Heart left ventricle (tissue), 16 donors: ENCODE measurements at regions not wholly inside any gene's neighbourhood (a gene's known extent, or its start where the extent isn't known, plus 50 kb on each side); places are given as distances from the start of the nearest gene placed in this dataset.

Experiments used
- ATAC-seq, 4 donors: fragments of 200-7000 bp; cut with Tn5 transposase; one replicate each; pipeline ENCODE4 v1.9.1; 2020 to 2022; ENCODE audit warnings: moderate library complexity in 4 of 4, mild to moderate bottlenecking in 3 of 4, moderate number of reproducible peaks in 1 of 4
- DNase-seq, 5 donors: peaks; one replicate each; pipeline ENCODE4 v3.0.0-alpha.2; 2020
- H3K27ac ChIP-seq, 12 donors: fragments of 200-600 bp; sonication (generic) in 4 of 12; one replicate each; pipeline versions ENCODE4 v1.5.0 to v1.8.0; 2016 to 2022; ENCODE audit warnings: mild to moderate bottlenecking in 2 of 12
- H3K27me3 ChIP-seq, 9 donors: fragments of 200-600 bp; sonication (generic) in 2 of 9; one replicate each; pipeline versions ENCODE4 v1.5.1 to v1.8.0; 2016 to 2022; ENCODE audit warnings: mild to moderate bottlenecking in 3 of 9
- H3K36me3 ChIP-seq, 9 donors: fragments of 200-600 bp; sonication (generic) in 2 of 9; one replicate each; pipeline versions ENCODE4 v1.5.0 to v1.8.0; 2018 to 2022; ENCODE audit warnings: mild to moderate bottlenecking in 2 of 9
- H3K4me1 ChIP-seq, 12 donors: fragments of 200-600 bp; sonication (generic) in 4 of 12; one replicate each; pipeline versions ENCODE4 v1.5.0 to v1.8.0; 2016 to 2022; ENCODE audit warnings: mild to moderate bottlenecking in 3 of 12
- H3K4me3 ChIP-seq, 12 donors: fragments of 200-600 bp; sonication (generic) in 4 of 12; one replicate each; pipeline versions ENCODE4 v1.5.0 to v1.8.0; 2017 to 2022; ENCODE audit warnings: mild to moderate bottlenecking in 9 of 12, moderate library complexity in 4 of 12
- H3K9me3 ChIP-seq, 12 donors: fragments of 200-600 bp; sonication (generic) in 4 of 12; one replicate each; pipeline versions ENCODE4 v1.5.0 to v1.8.0; 2016 to 2022; ENCODE audit warnings: mild to moderate bottlenecking in 1 of 12
- POLR2A ChIP-seq, 2 donors: fragments of 450-650 bp; IDR thresholded peaks; one replicate each; pipeline ENCODE4 v1.6.1; 2017; ENCODE audit warnings: antibody characterized with exemption in 2 of 2, mild to moderate bottlenecking in 2 of 2, moderate library complexity in 2 of 2
- WGBS, 4 donors: extraction: QIAGEN DNeasy Blood & Tissue Kit in 2 of 4; methylation state at CpG; one replicate each; pipeline versions ENCODE4 v1.1.5 to v1.1.7; 2013 to 2018; 5-methylcytosine and 5-hydroxymethylcytosine counted together
- intact Hi-C, 10 donors: fragments of 100-400 bp; cut with DNase I; formaldehyde crosslinking; loops; one replicate each; pipeline versions ENCODE4 v1.11.1 to v1.14.2; 2022
- TF ChIP-seq, protein P1 (sequence below), 12 donors: fragments of 200-600 bp; sonication (generic) in 4 of 12; IDR thresholded peaks; one replicate each; pipeline versions ENCODE4 v1.5.0 to v1.8.0; 2018 to 2022; ENCODE audit warnings: antibody characterized with exemption in 12 of 12, mild to moderate bottlenecking in 5 of 12
- donor health status: ischemic (EF 13 %, LVEDD 7.1; RV severe dilation, severe dysfunction).
- donor health status: healthy with polysubstance abuse.
- donor health status: DM: no; HTN: yes; CAD: no.
- donor health status: DM: no; HTN: no; CAD: no.
- donor health status: ischemic (EF 25% LVEDD 6.9; RV normal size, moderate dysfunction).
- donor health status: ischemic (EF 25% LVEDD 5.7; RV mildly dilated, moderate dysfunction).
- donor health status: healthy.
- donor health status: DM: yes; HTN: yes; CAD: no.
- donor health status: ischemic (EF 35%, LVEDD 5.7; RV mildly dilated, moderate dysfunction).
- donor health status: nonischemic (EF 11% LVEDD 7.7; RV severe dilation, severe dysfunction).
- donor health status: DM: yes; HTN: yes; CAD: no.
- donor health status: PGD.
- donor health status: ischemic (EF 29% LVEDD 5.4; RV normal size, mild dysfunction).
- donor health status: nonischemic (EF 23%, LVEDD 6.1; RV moderate dilation, normal function).

DNA sequence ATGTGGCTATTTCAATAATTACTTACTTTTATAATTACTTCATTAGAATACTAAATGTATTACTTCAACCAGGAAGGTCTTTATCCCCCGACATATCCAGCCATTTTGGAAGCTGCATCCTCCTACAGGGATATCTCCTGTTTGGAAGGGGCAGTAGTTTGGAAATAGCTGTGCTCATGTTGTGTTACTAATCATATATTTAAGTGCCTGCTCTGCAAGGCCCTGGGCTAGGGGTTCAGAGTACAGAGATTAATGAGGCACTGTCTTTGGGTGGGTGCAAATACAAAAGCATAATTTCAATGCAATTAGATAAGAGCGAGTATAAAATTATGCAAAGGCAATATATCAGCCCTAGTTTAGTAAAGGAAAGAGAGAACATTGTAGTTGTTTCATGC is 146.3 kb upstream of the RARB start:
- intact Hi-C loops: no loop called here
- H3K36me3 ChIP-seq: no peaks in the 10 kb centered on the region
- H3K4me1 ChIP-seq: no peaks in the 10 kb centered on the region
- no peak for ATAC-seq
- no peak for DNase-seq
- no peak overlapping the region for H3K4me3 ChIP-seq
- H3K27me3 ChIP-seq: no peaks in the 10 kb centered on the region
- H3K9me3 ChIP-seq: no peaks in the 10 kb centered on the region
- WGBS, 4 donors: 94 to 100% (median 94%) methylated on average over 2 of the region's 2 CpGs
- H3K27ac ChIP-seq: no peak overlapping the region
- no peak for TF ChIP-seq POLR2A (IDR thresholded peaks at IDR 0.05)
- TF ChIP-seq, protein P1, sequence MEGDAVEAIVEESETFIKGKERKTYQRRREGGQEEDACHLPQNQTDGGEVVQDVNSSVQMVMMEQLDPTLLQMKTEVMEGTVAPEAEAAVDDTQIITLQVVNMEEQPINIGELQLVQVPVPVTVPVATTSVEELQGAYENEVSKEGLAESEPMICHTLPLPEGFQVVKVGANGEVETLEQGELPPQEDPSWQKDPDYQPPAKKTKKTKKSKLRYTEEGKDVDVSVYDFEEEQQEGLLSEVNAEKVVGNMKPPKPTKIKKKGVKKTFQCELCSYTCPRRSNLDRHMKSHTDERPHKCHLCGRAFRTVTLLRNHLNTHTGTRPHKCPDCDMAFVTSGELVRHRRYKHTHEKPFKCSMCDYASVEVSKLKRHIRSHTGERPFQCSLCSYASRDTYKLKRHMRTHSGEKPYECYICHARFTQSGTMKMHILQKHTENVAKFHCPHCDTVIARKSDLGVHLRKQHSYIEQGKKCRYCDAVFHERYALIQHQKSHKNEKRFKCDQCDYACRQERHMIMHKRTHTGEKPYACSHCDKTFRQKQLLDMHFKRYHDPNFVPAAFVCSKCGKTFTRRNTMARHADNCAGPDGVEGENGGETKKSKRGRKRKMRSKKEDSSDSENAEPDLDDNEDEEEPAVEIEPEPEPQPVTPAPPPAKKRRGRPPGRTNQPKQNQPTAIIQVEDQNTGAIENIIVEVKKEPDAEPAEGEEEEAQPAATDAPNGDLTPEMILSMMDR (IDR thresholded peaks at IDR 0.05): no peak

DNA sequence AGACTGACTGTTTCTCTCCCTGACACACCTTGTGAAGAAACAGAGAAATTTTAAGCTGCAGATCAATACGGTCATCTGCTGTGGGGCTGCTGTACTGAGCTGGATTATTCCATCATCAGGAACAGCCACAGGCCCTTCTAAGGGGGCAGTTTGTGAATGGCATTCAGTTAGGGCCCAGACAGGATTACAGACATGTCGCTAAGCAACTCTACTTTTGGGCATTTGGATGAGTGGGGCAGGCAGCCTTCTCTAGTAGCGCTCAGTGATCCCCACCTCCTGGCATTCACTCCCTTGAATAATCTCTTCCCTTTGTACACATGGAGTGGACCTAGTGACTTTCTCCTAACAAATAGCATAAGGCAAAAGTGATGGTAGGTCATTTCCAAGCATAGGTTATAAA is 144.4 kb upstream of the RARB start:
- intact Hi-C loops: no loop called here
- DNase-seq (no peak), ATAC-seq (no peak)
- Histone ChIP-seq H3K27me3 (no peaks in the 10 kb centered on the region), H3K9me3 (no peaks in the 10 kb centered on the region), H3K4me1 (no peaks in the 10 kb centered on the region), H3K4me3 (no peak overlapping the region), H3K36me3 (no peaks in the 10 kb centered on the region), H3K27ac (no peak overlapping the region)
- WGBS, 4 donors: 97 to 100% (median 98%) methylated on average over 3 of the region's 3 CpGs
- TF ChIP-seq POLR2A (IDR thresholded peaks at IDR 0.05): no peak
- TF ChIP-seq, protein P1 (IDR thresholded peaks at IDR 0.05): no peak

DNA sequence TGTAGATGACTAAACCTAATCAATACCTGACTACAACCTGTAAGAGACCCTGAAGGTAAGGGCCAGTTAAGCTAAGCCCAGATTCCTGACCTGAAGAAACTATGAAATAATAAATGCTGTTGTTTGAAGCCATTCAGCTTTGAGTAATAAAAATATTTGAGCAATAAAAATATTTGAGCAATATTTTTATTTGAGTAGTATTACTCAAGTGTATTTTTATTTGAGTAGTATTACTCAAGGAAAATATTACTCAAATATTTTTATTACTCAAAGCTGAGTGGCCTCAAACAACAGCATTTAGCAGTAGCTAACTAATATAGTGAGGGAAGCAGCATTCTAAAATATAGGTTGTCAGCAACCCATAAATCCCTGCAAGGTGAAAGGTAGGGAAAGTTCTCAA is 143.8 kb upstream of the RARB start:
- intact Hi-C loops: no loop called here
- Histone ChIP-seq H3K4me3 (no peak overlapping the region), H3K36me3 (no peaks in the 10 kb centered on the region), H3K9me3 (no peaks in the 10 kb centered on the region), H3K4me1 (no peaks in the 10 kb centered on the region), H3K27ac (no peak overlapping the region), H3K27me3 (no peaks in the 10 kb centered on the region)
- ATAC-seq: no peak
- no peak for DNase-seq
- TF ChIP-seq POLR2A (IDR thresholded peaks at IDR 0.05): no peak
- TF ChIP-seq, protein P1 (IDR thresholded peaks at IDR 0.05): no peak

DNA sequence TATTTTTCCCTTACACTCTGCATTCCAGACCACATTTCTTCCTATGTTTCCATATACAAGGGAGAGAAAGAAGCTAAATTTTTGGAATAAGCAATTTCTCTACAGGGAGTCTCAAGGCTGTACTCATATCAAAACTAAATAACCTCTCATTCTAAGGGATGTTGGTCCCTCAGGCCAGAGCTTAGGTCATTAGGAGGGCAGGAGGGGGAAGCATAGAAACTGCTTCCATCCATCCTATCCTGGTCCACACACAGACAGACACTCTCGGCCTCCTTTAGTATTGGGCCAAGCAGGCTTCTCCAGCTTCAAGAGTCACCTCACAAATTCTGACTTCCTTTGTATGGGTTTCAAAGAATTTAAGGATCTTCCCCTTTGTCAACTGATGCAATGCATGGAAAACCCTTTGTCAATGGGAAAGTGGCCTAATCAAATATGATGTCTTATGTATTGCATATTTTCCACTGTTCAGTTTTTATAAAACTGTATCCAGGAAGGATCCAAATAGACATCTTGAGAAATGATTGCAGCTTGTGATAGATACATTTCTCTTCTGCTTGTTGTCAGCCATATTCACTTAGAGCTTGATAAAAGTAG is 140.7 kb upstream of the RARB start:
- ATAC-seq: no peak

More for the DNA sequence above, 140.7 kb upstream of the RARB start:
- Histone ChIP-seq H3K4me1 (no peaks in the 10 kb centered on the region), H3K9me3 (no peaks in the 10 kb centered on the region), H3K27me3 (no peaks in the 10 kb centered on the region), H3K27ac (no peak overlapping the region), H3K36me3 (no peaks in the 10 kb centered on the region), H3K4me3 (no peak overlapping the region)
- TF ChIP-seq, protein P1 (IDR thresholded peaks at IDR 0.05): no peak
- no peak for TF ChIP-seq POLR2A (IDR thresholded peaks at IDR 0.05)
- DNase-seq: no peak
- intact Hi-C loops: no loop called here
- WGBS, 4 donors: 88 to 100% (median 96%) methylated on average over 1 of the region's 1 CpG
